SU-DHL-6 (cell line): ENCODE measurements at regions not wholly inside any gene's neighbourhood (a gene's known extent, or its start where the extent isn't known, plus 50 kb on each side); places are given as distances from the start of the nearest gene placed in this dataset.

Experiments
- EZH2phosphoT487 ChIP-seq: fragments of 200-600 bp; sonication (generic), shearing (Covaris generic); conservative IDR thresholded peaks from 2 replicates; pipeline ENCODE4 v1.6.1; 2018; ENCODE audit warnings: mild to moderate bottlenecking, antibody characterized with exemption, low read length, moderate library complexity, mixed read lengths
- TF ChIP-seq, protein P1 (sequence below): fragments of 200-600 bp; sonication (generic); IDR thresholded peaks from one replicate; pipeline ENCODE4 v1.5.1; 2017; ENCODE audit warnings: antibody characterized with exemption, mild to moderate bottlenecking, low read length, moderate library complexity; ENCODE audit not compliant: insufficient read depth, poor library complexity, severe bottlenecking

DNA sequence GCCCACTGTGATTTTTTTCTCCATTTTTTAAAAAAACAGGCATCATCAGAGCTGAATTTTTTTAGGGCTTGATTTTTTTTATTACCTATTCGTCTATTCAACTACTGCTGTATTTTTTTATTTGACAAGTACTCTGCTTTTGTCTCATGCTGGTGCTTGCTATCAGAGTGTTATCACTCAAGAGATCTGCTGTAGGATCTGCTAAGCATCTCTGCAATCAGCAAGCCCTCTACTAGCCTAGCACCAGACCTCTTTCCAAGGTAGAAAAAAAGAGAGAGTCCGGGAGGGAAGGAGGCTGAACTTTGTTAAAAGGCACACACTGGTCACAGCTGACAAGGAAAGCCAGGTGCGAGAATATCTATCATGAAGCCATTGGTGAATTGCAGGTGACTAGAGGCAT is 413.8 kb upstream of the CCNH start:
- TF ChIP-seq, protein P1, sequence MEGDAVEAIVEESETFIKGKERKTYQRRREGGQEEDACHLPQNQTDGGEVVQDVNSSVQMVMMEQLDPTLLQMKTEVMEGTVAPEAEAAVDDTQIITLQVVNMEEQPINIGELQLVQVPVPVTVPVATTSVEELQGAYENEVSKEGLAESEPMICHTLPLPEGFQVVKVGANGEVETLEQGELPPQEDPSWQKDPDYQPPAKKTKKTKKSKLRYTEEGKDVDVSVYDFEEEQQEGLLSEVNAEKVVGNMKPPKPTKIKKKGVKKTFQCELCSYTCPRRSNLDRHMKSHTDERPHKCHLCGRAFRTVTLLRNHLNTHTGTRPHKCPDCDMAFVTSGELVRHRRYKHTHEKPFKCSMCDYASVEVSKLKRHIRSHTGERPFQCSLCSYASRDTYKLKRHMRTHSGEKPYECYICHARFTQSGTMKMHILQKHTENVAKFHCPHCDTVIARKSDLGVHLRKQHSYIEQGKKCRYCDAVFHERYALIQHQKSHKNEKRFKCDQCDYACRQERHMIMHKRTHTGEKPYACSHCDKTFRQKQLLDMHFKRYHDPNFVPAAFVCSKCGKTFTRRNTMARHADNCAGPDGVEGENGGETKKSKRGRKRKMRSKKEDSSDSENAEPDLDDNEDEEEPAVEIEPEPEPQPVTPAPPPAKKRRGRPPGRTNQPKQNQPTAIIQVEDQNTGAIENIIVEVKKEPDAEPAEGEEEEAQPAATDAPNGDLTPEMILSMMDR: no peak
- no peak for TF ChIP-seq EZH2phosphoT487
